Tongue (tissue), 1 donor: ENCODE measurements at regions not wholly inside any gene's neighbourhood (a gene's known extent, or its start where the extent isn't known, plus 50 kb on each side); places are given as distances from the start of the nearest gene placed in this dataset.

Experiments used
- DNase-seq: peaks from one replicate; pipeline ENCODE4 v3.0.0-alpha.2; 2015

GRCh38 chr3:110236976-110237610 lies 834.5 kb upstream of the NECTIN3 start:
- no peak for DNase-seq

DNA sequence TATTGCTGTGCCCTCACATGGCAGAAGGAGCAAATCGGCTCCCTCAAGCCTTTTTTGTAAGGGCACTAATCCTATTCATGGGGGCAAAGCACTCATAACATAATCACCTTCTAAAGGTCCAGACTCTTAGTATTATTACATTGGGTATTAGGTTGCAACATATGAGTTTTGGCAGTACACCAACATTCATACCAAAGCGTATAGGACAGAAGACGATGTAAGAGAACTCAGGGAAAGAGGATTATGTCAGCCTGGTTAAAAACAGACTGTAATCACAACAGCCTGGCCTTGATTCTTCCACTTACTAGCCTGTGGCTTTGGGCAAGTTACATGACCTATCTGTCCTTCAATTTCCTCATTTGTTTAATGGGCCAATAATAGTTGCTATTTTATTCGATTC lies 828.5 kb upstream of the NECTIN3 start:
- peak; percentile 11 for DNase-seq

DNA sequence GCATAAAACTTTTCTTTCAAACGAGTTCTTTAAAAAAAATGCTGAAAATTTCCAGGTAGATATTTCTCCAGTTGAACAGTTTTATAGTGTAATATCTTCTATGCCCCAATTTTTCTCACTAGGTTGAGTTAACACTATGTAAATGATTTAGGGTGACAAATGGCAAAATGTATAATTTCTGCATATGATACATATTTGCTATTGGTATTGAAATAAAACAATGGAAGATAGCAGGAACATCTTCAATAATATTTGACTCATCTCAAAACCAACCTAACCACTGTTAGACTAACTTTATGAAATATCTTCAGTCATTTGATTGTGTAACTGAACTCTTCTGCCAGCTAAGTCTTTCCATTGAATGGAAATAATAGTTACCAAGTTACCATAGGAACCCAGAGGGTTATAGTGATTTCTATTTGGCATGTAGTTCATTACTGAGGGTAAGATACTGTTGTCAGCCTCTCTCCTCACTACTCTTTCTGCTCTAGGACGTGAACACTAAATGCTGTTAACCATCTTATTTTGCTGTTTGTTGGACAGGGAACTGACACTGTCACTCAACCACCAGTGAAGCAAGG lies 824.7 kb upstream of the NECTIN3 start:
- no peak for DNase-seq

GRCh38 chr3:110248666-110249065 lies 823.0 kb upstream of the NECTIN3 start:
- no peak for DNase-seq

GRCh38 chr3:110253794-110254193 lies 817.8 kb upstream of the NECTIN3 start:
- DNase-seq, result no peak

DNA sequence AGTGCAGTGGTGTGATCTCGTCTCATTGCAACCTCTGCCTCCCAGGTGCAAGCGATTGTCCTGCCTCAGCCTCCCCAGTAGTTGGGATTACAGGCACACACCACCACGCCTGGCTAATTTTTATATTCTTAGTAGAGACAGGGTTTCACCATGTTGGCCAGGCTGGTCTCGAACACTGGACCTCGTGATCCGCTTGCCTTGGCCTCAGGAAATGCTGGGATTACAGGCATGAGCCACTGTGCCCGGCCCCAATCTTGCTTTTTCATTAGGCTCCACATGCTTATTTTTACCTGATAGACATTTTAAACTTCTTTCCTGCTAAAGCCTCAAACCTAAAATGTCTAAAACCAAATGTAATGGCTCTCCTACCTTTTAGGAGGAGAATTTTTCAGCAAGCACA lies 817.0 kb upstream of the NECTIN3 start:
- no peak for DNase-seq

- DNase-seq, result no peak
Observed at GRCh38 chr3:110261141-110261540, 810.5 kb upstream of the NECTIN3 start.

DNA sequence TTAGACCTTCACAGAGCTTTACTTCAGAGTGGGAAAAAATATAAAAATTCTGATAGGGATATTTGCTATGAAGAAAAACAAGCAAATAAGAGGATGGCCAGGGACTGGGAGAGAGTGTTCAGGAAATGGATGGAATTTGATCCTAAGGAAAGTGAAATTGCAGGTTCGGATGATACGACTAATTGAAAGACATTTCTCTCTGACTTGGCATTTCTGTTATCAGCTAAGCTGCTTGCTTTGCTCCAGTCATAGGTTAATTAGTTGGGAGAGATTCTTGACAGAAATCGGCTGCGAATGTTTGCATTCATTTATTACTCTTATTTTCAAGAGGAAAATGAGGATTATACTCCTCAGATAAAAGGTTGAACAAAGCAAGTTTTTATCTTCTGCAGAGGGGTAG lies 808.7 kb upstream of the NECTIN3 start:
- no peak for DNase-seq

DNA sequence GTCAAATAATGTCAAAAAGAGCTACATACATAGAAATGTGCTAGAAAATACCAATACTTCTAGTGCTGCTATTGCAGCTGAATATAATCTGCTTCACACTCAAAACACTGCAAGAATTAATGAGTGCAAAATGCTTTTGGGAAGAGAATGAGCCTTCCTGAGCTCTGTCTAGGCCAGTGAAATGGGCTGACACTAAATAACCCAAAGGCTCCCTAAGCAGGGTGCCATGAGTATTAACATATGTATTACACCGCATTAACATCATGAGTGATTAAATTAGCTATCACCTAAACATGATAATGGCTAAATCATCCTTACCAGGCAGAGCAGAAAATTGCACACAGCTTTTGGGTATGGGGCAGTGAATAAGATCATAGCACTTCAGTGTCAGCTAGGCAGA lies 806.3 kb upstream of the NECTIN3 start:
- no peak for DNase-seq

GRCh38 chr3:110267304-110267845 lies 804.2 kb upstream of the NECTIN3 start:
- DNase-seq, result no peak

- DNase-seq, result no peak
Observed at GRCh38 chr3:110272525-110272924, 799.1 kb upstream of the NECTIN3 start.

DNA sequence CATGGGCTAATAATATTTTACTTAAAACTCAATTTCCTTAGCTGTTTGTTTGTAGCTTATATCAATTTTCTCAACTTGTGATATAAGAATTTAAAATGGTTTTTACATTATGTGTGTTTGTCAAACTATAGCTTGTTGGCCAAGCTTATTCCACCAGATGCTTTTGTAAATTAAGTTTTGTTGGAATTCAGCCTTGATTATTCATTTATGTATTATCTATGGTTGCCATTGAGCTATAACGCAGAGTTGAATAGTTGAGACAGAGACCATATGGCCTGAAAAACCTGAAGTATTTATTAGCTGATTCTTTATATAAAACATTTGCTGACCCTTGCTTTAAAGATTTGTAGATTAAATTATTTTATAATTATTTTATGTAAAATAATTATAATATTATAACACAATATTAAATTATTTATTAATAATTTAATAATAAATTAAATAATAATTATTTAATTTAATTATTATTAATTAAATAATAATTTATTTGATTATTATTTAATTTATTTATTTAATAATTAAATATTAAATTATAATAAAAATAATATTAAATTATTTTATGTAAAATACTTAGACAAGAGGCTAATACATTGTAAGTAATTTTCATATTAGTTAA lies 779.6 kb upstream of the NECTIN3 start:
- no peak for DNase-seq

DNA sequence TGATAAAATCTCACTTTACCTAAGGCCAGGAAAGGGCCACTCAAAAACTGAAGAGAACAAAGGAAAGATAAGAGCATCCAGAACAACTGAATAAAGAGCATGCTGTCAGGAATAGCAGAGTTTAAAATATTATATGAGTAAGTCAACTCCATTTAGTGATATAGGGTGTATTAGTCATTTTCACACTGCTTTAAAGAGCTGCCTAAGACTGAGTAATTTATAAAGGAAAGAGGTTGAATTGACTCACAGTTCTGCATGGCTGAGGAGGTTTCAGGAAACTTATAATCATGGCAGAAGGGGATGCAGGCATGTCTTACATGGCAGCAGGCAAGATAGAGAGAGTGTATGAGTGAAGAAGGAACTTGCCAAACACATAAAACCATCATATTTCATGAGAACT lies 778.0 kb upstream of the NECTIN3 start:
- DNase-seq, result no peak

- no peak for DNase-seq
Observed at GRCh38 chr3:110296885-110297284, 774.7 kb upstream of the NECTIN3 start.

- no peak for DNase-seq
Observed at GRCh38 chr3:110301781-110302180, 769.8 kb upstream of the NECTIN3 start.

- no peak for DNase-seq
Observed at GRCh38 chr3:110307065-110307809, 764.4 kb upstream of the NECTIN3 start.

DNA sequence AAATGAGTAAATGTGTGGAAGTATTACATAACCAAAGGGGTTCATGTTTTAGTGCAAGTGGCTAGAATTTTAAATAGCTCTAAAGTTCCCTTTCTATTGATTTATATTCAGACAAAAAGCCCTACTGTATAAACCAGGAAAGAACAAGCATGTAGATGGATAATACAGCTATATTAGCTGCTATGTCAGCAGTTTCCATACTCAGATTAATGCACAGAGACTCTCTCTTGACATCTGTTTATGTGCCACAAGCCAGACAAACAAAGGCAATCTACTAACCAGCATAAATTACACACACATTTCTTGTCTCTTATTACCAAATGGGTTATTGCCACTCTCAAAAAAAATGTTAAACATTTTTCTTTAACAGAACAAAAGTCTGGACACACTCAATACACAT lies 760.1 kb upstream of the NECTIN3 start:
- DNase-seq, result no peak

GRCh38 chr3:110314512-110315114 lies 757.0 kb upstream of the NECTIN3 start:
- peak; percentile 70 for DNase-seq

GRCh38 chr3:110318108-110318507 lies 753.5 kb upstream of the NECTIN3 start:
- no peak for DNase-seq

GRCh38 chr3:110323349-110323748 lies 748.3 kb upstream of the NECTIN3 start:
- no peak for DNase-seq

DNA sequence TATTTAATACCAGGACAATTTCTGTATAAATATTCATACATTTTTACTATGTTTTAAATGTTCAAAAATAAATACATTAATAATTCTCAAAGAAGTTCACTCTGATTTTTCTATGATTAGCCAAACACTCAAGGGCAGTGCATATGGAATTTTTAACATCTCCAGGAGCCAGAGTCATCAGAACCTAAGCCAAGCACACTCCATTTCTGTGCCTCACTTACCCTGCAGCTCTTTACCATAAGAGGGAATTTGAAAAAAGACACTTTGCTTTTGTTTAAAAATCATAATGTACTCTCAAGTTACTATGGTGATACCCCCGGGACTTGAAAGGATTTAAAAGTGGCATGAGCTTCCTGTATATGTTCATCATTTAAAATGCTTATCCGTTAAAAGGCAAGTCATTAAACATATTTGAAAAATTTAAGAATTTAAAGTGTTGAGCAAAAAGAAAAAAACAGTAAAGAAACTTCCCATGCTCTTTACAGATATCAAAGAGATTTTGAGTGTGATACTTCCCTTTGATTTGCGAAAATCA lies 747.4 kb upstream of the NECTIN3 start:
- peak; percentile 6 for DNase-seq

DNA sequence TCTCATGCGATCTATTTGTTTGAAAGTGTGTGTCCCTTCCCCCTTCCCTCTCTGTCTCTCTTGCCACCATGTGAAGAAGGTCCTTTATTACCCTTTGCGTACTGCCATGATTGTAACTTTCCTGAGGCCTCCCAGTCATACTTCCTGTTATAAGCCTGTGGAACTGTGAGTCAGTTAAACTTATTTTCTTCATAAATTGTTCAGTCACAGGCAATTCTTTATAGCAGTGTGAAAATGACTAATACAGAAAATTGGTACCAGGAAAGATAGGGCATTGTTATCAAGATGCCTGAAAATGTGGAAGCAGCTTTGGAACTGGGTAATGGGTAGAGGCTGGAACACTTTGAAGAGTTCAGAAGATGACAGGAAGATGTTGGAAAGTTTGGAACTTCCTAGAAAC lies 743.7 kb upstream of the NECTIN3 start:
- DNase-seq, result no peak
